HG03442 (cell line): ENCODE measurements at regions not wholly inside any gene's neighbourhood (a gene's known extent, or its start where the extent isn't known, plus 50 kb on each side); places are given as distances from the start of the nearest gene placed in this dataset.

Source experiments
- ATAC-seq: cut with Tn5 transposase; IDR thresholded peaks from one replicate; pipeline ENCODE4 v1.9.1; 2021; ENCODE audit warnings: mild to moderate bottlenecking, moderate library complexity; ENCODE audit not compliant: unreplicated experiment

DNA sequence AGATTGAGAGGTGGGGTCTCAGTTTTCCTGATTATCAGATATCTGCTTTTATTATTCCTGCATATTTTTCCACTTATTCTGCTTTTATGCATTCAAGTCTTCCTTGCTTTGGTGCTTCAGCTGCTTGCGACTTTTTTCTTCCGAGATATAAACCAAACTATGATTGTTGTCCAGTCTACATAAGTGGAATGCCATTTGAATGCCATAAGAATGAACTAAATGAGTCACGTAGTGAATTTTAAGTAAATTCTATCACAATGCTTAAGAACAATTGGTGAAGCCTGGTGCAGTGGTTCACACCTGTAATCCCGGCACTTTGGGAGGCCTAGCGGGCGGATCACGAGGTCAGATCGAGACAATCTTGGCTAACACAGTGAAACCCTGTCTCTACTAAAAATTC is 189.1 kb downstream of the PCDH18 start:
- no peak for ATAC-seq

DNA sequence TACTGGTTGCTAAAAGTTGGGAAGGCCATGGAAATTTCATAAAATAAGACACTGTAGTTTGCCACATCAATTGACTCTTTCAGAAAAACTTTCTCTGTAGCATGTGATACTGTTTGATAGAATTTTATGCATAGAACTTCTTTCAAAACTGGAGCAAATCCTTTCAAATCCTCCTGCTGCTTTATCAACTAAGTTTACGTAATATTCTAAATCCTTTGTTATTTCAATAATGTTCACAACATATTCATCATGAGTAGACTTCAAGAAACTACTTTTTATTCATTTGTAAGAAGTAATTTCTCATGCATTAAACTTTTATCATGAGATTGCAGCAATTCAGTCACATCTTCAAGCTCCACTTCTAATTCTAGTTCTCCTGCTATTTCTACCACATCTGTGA is 199.3 kb downstream of the PCDH18 start:
- ATAC-seq: no peak

DNA sequence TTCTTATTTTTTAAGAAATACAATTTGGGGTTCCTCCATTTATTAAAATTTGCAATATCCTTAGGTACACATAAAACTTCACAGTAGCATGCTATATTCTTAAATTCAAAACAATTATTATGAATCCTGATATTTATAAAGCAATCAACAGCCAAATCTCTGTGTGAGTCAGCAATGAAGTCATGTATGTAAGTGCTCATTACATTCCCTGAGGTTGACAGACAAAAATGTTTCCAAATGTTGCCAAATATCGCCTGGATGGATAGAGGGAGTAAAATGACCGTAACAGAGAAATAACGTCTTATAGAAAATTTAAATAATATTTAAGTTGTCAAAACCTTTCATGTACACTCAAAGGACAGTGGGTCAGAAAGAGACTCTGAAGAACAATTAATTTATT is 220.0 kb downstream of the PCDH18 start:
- ATAC-seq: no peak

DNA sequence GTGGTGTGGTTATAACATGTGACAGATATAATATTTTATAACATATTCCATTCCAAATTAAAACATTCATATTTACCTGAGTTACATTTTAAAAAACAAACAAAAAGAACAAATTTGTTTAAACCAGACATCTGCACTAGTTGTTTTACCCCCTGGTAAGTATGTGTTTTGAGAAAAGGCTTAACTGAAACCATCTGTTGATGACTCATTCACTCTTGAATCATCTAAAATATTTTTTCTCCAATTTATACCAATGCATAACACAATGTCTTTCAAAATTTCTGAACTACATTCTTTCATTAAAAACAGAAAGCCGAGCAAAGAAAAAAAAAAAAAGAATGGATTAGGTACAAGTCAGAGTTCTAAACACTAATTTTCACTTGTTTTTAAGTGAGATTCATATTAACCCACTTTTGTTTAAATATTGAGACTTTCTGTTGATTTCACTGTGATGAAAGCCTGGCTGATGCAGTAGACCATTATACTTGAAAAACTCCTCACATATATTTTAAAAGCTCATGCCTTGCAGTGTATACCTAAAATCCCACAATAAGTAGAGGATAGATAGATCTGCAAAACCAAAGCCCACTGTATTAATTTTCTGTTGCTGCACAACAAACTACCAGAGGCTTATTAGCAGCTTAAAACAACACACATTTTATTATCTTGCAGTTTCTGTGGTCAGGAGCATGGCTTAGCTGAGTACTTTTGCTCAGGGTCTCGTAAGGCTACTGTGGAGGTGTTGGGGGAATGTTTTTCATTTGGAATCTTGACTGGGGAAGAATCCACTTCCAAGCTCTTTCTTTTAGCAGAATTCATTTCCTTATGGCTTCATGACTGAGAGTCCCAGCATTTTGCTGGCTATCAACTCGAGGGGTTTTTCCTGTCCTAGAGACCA is 221.5 kb downstream of the PCDH18 start:
- ATAC-seq: no peak

DNA sequence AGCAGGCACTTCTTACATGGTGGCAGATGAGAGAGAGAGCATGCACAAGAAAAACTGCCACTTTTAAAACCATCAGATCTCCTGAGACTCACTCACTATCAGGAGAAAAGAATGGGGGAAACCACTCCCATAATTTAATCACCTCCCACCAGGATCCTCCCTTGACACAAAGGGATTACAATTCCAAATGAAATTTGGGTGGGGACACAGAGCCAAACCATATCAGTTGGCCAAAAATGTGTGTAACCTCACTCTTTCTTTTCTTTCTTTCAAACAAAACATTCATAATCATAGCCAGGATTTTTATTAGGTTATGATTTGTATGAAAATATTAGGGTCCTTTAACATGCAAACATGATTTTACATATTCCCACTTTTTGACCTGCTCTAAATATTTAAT is 222.1 kb downstream of the PCDH18 start:
- ATAC-seq: no peak

DNA sequence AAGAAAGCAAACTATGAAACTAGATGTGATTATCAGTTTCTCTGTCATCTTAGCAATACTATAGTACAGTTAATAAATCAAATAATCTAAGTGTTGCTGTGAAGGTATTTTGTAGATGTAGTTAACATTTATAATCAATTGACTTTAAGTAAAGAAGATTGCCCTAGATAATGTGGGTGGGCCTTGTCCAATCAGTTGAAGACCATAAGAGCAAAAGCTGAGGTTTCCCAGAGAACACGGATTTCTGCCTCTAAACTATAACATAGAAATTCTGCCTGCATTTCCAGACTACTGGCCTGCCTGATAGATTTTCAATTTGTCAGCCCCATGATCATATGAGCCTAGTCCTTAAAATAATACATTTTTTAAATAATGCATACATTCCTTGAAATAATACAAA is 222.9 kb downstream of the PCDH18 start:
- no peak for ATAC-seq

DNA sequence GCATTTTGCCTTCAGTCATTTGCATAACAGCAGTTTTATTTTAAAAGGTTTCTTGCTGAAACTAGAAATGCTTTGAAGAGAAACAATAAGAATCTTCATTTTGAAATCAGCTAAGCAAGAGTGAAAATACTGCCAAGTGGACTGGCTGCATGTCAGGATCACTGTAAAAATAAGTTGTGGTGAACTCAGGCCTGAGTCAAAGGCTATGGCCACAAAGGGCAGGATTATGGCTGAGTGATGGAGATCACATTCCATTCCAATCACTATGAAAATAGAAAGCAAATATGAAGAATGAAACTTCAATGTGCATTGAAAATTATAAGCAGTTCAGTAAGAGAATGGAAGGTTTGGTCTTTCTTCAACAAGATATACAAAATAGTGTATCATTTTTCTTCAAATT is 224.5 kb downstream of the PCDH18 start:
- ATAC-seq: no peak

DNA sequence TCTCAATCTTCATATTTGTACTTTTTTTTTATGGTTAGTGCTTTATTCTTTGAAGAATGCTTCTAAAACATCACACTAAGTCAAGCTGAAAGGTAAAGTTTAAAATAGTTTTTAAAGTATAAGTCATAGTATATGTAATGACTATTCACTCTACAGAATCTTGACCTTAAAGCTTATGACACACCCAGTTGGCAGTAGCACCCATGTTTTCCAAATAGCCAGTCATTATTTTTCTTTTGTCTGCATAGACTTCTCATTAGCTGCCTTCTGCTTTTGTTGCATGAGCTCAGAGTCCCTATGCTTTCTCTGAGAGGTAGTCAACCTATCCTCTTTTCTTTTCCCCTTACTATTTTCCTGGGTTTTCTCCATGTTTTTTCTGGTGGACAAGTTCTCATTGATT is 231.5 kb downstream of the PCDH18 start:
- ATAC-seq: no peak

DNA sequence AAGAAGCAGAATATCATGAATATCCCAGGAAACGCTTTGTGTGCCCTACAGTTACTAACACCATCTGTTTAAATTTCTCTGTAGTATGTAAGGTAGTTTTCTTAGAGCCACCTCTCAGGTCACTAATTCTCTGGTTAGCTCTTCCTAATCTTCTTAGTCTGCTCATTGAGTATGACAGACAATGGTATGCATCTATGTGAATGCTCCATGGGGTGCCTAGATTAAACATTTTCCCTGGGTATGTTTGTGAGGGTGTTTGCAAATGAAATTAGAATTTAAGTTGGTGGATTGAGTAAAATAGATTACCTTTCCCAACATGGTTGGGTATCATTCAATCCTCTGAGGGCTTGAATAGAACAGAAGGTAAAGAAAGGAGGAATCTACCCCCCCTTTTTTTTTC is 233.0 kb downstream of the PCDH18 start:
- ATAC-seq: no peak

DNA sequence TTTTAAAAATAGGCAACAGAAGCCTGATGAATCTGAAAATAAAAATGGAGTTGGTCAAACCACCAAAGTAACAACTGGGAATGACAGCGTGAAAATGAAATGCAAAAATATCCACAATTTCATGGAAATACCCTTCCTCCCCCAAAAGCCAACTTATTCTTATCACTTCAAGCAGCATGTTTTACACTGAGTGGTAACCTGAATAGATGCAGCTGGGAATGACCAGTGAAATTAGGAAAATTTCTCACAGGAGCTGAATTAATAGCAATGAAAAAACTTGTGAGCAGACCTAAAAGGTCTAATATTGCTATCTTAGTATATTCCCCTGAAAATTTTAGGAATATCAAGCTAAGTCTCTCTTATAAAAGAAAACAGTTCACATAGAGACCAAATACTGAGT is 239.0 kb downstream of the PCDH18 start:
- no peak for ATAC-seq

DNA sequence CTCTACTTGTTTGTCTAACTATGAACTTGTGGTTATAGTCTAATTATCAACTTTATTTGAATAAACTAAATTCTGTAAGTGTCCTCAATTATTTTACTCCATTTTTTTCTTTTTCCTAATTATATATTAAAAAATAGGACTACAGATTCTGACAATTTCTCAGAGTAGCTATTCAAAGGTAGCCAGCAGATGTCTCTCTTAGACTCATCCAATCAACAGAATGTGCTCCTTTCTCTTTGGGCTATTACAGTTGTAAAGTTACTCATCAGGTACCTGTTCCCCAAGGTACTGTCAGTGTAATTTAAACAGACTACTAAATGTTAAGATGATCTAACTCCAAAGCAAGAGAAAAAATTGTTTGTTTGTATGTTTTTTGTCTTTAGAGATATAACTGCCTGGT is 248.6 kb downstream of the PCDH18 start:
- ATAC-seq: no peak

DNA sequence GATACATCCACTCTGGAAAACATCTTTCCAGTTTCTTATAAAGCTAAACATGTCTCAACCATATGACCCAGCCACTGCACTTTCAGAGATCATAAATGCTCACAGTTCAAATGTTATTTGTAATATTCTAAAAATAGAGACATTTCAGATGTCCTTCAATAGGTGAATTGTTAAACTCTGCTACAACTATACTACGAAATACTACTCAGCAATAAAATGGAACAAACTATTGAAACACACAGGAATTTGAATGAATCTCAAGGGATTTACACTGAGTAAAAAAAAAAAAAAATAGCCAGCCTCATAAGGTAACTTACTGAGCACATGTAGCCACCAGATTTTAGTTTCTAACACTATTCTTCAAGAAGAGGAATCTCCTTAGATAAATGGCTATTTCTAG is 253.9 kb downstream of the PCDH18 start:
- ATAC-seq: no peak

DNA sequence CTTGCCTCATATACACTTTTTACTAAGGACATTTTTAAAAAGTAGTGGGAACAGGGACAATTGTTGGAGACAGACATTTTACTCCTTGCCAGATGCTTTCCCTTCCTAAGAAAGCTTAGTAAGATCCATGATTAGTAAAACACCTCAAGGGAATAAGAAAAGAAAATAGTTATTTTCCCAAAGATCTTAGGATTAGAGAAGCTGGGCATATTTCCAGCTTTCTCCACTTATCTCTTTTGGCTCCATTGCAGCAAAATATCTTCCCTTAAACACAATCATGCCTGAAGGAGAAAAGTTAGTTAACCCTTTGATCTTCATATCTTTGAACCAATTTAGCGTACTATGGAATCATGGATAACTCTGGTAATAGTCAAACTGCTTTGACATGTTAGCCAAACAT is 257.9 kb downstream of the PCDH18 start:
- no peak for ATAC-seq

DNA sequence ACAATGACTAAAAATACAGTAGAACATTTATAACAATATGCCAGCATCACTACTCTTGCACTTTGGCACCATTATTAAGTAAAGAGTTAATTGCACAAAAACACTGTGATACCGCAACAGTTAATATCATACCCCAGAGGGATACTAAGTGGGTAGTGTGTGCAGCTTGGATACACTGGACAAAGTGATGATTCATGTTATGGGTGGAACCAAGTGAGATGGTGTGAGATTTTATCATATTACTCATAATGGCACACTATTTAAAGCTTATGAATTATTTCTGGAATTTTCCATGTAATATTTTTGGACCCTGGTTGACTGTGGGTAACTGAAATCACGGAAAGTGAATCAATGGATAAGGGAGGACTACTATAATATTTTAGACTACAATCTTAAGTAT is 265.3 kb downstream of the PCDH18 start:
- ATAC-seq: no peak

DNA sequence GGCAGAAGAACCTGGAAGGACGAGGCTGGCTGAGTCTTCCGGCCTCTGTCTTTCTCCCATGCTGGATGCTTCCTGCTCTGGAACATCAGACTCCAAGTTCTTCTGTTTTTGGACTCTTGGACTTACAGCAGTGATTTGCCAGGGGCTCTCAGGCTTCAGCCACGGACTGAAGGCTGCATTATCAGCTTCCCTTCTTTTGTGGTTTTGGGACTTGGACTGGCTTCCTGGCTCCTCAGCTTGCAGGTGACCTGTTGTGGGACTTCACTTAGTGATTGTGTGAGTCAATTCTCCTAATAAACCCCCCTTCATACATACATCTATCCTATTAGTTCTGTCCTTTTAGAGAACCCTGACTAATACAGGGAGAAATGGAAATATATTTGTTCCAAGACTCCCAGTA is 265.8 kb downstream of the PCDH18 start:
- no peak for ATAC-seq

DNA sequence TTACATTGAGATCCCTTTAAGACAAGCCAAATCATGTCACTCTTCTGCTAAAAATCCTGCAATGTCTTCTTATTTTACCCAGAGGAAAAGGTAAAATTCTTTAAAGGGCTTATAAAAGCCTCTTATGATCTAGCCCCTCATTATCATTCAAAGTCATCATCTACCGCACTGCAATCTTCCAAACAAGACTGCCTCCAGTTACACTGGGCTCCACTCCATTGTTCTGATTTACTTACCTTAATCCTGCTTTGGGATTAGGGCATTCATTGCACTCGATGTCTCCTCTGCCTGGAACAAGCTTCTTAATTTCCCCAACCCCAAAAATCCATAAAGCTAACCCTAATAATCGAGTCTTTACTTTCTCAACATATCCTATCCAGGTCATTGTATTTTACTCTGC is 269.1 kb downstream of the PCDH18 start:
- ATAC-seq: no peak

DNA sequence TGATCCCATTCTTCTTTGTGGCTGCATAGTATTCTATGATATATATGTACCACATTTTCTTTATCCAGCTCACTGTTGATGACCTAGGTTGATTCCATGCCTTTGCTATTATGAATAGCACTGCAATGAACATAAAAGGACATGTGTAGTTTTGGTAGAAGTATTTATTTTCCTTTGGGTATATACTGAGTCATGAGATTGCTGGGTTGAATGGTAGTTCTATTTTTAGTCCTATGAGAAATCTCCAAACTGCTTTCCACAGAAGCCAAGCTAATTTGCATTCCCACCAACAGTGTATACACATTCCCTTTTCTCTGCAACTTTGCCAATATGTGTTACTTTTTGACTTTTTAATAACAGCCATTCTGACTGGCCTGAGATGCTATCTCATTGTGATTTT is 278.3 kb downstream of the PCDH18 start:
- ATAC-seq: no peak

DNA sequence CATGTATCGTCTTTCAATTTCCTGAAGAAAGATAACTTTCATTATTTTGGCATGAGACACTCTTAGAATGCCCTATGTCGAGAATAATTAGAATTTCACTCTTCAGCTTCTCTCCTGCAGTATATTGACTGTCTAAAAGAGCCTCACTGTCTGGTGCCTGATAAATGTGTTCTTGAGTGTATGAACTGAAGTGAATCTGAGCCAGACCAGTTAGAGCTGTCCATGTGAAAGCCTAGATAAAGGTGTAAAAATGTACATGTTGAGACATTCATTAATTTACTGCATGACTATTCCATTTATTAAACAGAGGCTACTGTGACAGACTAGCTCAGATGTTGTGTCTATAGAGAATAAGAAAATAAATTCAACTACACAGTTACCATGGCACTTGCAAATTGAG is 283.2 kb downstream of the PCDH18 start:
- no peak for ATAC-seq

DNA sequence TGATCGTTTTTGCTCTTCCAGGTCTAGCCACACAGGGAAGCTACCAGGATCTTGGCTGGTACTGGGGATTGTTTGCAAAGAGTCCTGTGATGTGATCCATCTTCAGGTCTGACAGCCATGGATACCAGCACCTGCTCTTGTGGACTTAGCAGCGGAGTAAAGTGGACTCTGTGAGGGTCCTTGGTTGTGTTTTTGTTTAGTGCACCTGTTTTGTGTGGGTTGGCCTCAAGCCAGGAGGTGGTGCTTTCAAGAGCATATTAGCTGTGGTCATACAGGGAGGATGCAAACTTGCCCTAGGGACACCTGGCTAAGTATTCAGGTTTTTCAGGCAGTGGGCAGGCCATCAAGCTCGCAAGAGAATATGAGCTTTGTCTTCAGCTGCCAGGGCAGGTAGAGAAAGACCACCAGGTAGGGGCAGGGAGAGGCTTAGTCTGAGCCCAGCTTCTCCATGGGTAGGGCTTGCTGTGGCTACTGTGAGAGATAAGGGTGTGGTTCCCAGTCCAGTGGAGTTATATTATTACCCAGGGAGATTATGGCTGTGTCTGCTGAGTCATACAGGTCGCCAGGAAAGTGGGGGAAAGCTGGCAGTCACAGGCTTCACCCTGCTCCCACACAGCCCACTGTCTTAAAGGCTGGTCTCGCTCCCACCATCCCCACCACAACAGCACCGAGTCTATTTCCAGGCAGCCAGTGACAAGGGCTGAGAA is 293.7 kb downstream of the PCDH18 start:
- no peak for ATAC-seq

DNA sequence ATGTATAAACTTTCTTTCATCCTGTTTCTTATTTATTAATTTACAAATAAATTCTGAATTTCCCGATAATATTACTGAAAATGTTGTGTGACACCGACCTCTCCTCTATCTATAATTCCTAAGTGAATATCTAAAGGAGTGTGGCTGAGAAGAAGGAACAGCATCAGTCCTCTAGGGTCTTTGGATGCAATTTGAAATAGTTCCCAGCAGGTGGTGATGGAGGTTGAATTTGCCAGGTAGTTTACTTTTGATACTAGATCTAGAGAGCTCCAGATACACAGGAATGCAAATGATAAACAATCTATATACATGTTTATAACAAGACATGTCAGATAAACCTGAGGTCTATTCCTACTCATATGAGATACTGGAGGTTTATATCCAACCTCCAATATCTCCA is 305.4 kb downstream of the PCDH18 start:
- no peak for ATAC-seq

DNA sequence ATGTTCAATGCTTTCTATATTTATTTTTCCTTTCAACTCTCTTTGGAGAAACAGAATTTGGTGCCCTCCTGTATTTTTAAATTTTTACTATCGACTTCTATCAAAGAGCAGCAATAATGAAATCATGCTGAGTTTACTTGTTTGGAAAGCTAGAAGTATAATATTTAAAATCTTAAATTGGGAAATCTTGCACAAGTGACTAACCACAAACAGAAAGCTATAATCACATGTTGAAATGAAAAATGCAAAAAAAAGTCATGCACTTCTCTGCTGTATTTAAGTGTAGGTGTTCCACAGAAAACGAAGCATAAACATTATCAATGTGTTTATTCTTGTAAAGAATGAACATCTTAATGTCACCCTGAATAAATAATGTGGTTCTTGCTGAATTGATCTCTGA is 306.1 kb downstream of the PCDH18 start:
- ATAC-seq: no peak

DNA sequence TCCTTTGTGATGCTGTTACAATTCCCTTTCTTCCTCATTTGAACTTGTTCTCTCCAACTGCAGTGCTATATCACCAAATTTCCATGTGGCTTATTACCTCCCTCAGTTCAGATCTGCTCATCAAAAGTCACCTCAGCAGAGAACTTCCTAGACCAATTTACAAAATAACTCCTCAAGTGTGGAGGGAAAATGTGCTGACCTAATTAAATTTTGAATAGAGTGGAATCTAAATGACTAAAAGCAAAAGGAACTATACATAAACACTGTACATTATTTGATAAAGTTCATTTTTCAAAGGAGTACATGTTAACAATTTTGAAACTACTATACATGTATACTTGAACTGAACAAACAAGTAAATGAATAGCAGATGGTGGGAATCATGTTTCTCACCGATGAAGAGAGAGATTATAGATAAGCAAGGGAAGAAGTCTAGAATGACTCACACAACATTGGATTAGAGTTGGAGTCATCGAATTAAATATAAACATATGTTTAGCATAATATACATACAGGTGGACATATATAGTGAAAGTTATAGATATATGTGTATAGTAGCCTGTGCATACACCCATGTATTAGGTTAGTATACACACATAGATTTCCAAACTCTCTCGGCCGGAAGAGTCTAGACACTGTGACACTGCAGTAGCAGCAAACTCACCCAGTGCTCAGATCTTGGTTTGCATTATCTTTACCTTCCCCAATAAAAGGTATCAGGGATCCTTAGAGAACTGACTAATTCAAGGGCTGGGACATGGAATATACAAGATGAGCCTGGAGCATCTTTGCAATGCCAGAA is 318.7 kb downstream of the PCDH18 start:
- no peak for ATAC-seq
